Gastrocnemius medialis (tissue), 4 donors: ENCODE measurements at regions not wholly inside any gene's neighbourhood (a gene's known extent, or its start where the extent isn't known, plus 50 kb on each side); places are given as distances from the start of the nearest gene placed in this dataset.

Experiments
- POLR2A ChIP-seq, 2 donors: fragments of 450-650 bp; IDR thresholded peaks; one replicate each; pipeline ENCODE4 v1.6.1; 2017; ENCODE audit warnings: antibody characterized with exemption in 2 of 2, mild to moderate bottlenecking in 2 of 2, moderate library complexity in 2 of 2
- TF ChIP-seq, protein P1 (sequence below), 5 experiments: fragments of 450-650 bp in 3 of 5; fragments of 200-600 bp in 2 of 5; sonication (generic) in 2 of 5; IDR thresholded peaks in 4 of 5; conservative IDR thresholded peaks in 1 of 5; 1 replicate in 4 of 5; 2 replicates in 1 of 5; pipeline ENCODE4 v1.5.1; 2016 to 2019; ENCODE audit warnings: antibody characterized with exemption in 5 of 5, mild to moderate bottlenecking in 3 of 5, moderate library complexity in 3 of 5

- TF ChIP-seq, protein P1, sequence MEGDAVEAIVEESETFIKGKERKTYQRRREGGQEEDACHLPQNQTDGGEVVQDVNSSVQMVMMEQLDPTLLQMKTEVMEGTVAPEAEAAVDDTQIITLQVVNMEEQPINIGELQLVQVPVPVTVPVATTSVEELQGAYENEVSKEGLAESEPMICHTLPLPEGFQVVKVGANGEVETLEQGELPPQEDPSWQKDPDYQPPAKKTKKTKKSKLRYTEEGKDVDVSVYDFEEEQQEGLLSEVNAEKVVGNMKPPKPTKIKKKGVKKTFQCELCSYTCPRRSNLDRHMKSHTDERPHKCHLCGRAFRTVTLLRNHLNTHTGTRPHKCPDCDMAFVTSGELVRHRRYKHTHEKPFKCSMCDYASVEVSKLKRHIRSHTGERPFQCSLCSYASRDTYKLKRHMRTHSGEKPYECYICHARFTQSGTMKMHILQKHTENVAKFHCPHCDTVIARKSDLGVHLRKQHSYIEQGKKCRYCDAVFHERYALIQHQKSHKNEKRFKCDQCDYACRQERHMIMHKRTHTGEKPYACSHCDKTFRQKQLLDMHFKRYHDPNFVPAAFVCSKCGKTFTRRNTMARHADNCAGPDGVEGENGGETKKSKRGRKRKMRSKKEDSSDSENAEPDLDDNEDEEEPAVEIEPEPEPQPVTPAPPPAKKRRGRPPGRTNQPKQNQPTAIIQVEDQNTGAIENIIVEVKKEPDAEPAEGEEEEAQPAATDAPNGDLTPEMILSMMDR (IDR thresholded peaks at IDR 0.05 in 4 of 5, conservative IDR thresholded peaks at IDR 0.05 in 1 of 5): no peak
- TF ChIP-seq POLR2A (IDR thresholded peaks at IDR 0.05): no peak
Measured at GRCh38 chr10:65126288-65126687, 1605.1 kb downstream of the REEP3 start.
